ENCODE measurements at regions not wholly inside any gene's neighbourhood (a gene's known extent, or its start where the extent isn't known, plus 50 kb on each side); places are given as distances from the start of the nearest gene placed in this dataset.
"Not testable (repeated sequence)": the region's sequence is repeated elsewhere in the genome, so short reads cannot be mapped to it uniquely, and the experiment has no call there.

- no peaks in the 10 kb centered on the region for H3K36me3 ChIP-seq
- H3K4me3 ChIP-seq, result no peak overlapping the region
- no peak for DNase-seq
- H3K4me1 ChIP-seq, result peaks cover 0 to 8% (median 6%) of the 10 kb centered on the region in 4 donors
- no peak overlapping the region for H3K27ac ChIP-seq
- no peaks in the 10 kb centered on the region for H3K27me3 ChIP-seq
- TF ChIP-seq CTCF (IDR thresholded peaks at IDR 0.05), result no peak
- intact Hi-C loops (cut with DNase I; ENCODE audit: low total_unique reads), result no loop called here
- no peaks in the 10 kb centered on the region for H3K9me3 ChIP-seq
Observed at GRCh38 chr17:68760141-68760475, 158.9 kb upstream of the FAM20A start.

GRCh38 chr17:68759343-68760140 lies 158.4 kb upstream of the FAM20A start:
- Histone ChIP-seq H3K27ac (peak overlapping the region; percentile 67 to 69), H3K9me3 (no peaks in the 10 kb centered on the region), H3K27me3 (no peaks in the 10 kb centered on the region), H3K4me1 (peaks cover 0 to 8% (median 6%) of the 10 kb centered on the region in 4 donors), H3K4me3 (peak overlapping the region; percentile 42 to 50), H3K36me3 (no peaks in the 10 kb centered on the region)
- intact Hi-C loops (cut with DNase I; ENCODE audit: low total_unique reads), result loop anchor here (10.0 kb wide), 2 partner anchors 225 to 295 kb away; no protein-coding TSS in a partner anchor
- peak; percentile 90 for TF ChIP-seq CTCF (IDR thresholded peaks at IDR 0.05)
- DNase-seq, result peak; percentile 92 to 95

- intact Hi-C loops (cut with DNase I; ENCODE audit: low total_unique reads), result loop anchor here (10.0 kb wide), 2 partner anchors 224 to 294 kb away; no protein-coding TSS in a partner anchor
Observed at GRCh38 chr17:68759002-68759342, 157.8 kb upstream of the FAM20A start.

GRCh38 chr17:68757866-68758757 lies 156.9 kb upstream of the FAM20A start:
- H3K4me1 ChIP-seq, H3K9me3 ChIP-seq, H3K36me3 ChIP-seq, H3K27me3 ChIP-seq, DNase-seq, H3K4me3 ChIP-seq, H3K27ac ChIP-seq: not testable (repeated sequence)
- intact Hi-C loops (cut with DNase I; ENCODE audit: low total_unique reads), result loop anchor here (10.0 kb wide), 2 partner anchors 223 to 293 kb away; no protein-coding TSS in a partner anchor

More at GRCh38 chr17:68759002-68759342, 157.8 kb upstream of the FAM20A start:
- H3K36me3 ChIP-seq, result no peaks in the 10 kb centered on the region
- DNase-seq, result no peak
- TF ChIP-seq CTCF (IDR thresholded peaks at IDR 0.05), result no peak
- H3K9me3 ChIP-seq, result no peaks in the 10 kb centered on the region
- peaks cover 0 to 8% (median 6%) of the 10 kb centered on the region in 4 donors for H3K4me1 ChIP-seq
- H3K27ac ChIP-seq, result peak overlapping the region; percentile 67 to 69
- H3K27me3 ChIP-seq, result no peaks in the 10 kb centered on the region
- H3K4me3 ChIP-seq, result no peak overlapping the region

- Histone ChIP-seq H3K4me1 (peaks cover 0 to 2% (median under 1%) of the 10 kb centered on the region in 4 donors), H3K27me3 (no peaks in the 10 kb centered on the region), H3K4me3 (no peak overlapping the region), H3K9me3 (no peaks in the 10 kb centered on the region), H3K36me3 (no peaks in the 10 kb centered on the region), H3K27ac (no peak overlapping the region)
- intact Hi-C loops (cut with DNase I; ENCODE audit: low total_unique reads), result loop anchor here (10.0 kb wide), 2 partner anchors 219 to 289 kb away; no protein-coding TSS in a partner anchor
- TF ChIP-seq CTCF (IDR thresholded peaks at IDR 0.05), result no peak
- DNase-seq, result no peak
Observed at GRCh38 chr17:68753985-68754769, 153.0 kb upstream of the FAM20A start.

Data from tibial artery (tissue), 4 donors.